NCI-H146 treated with DMSO at 0.1 percent for 48 hours (cell line): ENCODE measurements at regions not wholly inside any gene's neighbourhood (a gene's known extent, or its start where the extent isn't known, plus 50 kb on each side); places are given as distances from the start of the nearest gene placed in this dataset.
A peak's percentile ranks its signal among the peaks of the same experiment; 100 is the strongest.

ENCODE experiments used
- DNase-seq: peaks from one replicate; lab custom pipeline; 2025; ENCODE audit not compliant: unreplicated experiment; lab: John Stamatoyannopoulos, UW

- DNase-seq: no peak
Measured at GRCh38 chr1:10961300-10961833, 51.1 kb upstream of the TARDBP start.

- peak; percentile 90 for DNase-seq
Measured at GRCh38 chr1:10962483-10962882, 50.0 kb upstream of the TARDBP start.
